ENCODE measurements at regions not wholly inside any gene's neighbourhood (a gene's known extent, or its start where the extent isn't known, plus 50 kb on each side); places are given as distances from the start of the nearest gene placed in this dataset.
A peak's percentile ranks its signal among the peaks of the same experiment; 100 is the strongest.

- no peak for TF ChIP-seq CTCF (IDR thresholded peaks at IDR 0.05)
- Histone ChIP-seq H3K4me3 (no peak overlapping the region), H3K27ac (no peak overlapping the region)
- DNase-seq (ENCODE audit: low spot score) = no peak
Measured at GRCh38 chr22:22746963-22747933, 102.8 kb downstream of the GGTLC2 start.

- DNase-seq (ENCODE audit: low spot score) = no peak
- peak; percentile 34 for TF ChIP-seq CTCF (IDR thresholded peaks at IDR 0.05)
Measured at GRCh38 chr22:22748297-22748743, 103.9 kb downstream of the GGTLC2 start.

GRCh38 chr22:22748756-22749155, 104.3 kb downstream of the GGTLC2 start:
- DNase-seq (ENCODE audit: low spot score) = no peak
- no peak overlapping the region for H3K4me3 ChIP-seq
- H3K27ac ChIP-seq = no peak overlapping the region
- no peak for TF ChIP-seq CTCF (IDR thresholded peaks at IDR 0.05)

More at GRCh38 chr22:22748297-22748743, 103.9 kb downstream of the GGTLC2 start:
- Histone ChIP-seq H3K4me3 (no peak overlapping the region), H3K27ac (no peak overlapping the region)

GRCh38 chr22:22749167-22749758, 104.8 kb downstream of the GGTLC2 start:
- DNase-seq (ENCODE audit: low spot score) = no peak
- no peak overlapping the region for H3K27ac ChIP-seq
- H3K4me3 ChIP-seq = no peak overlapping the region
- no peak for TF ChIP-seq CTCF (IDR thresholded peaks at IDR 0.05)

GRCh38 chr22:22750335-22751042, 106.1 kb downstream of the GGTLC2 start:
- no peak for DNase-seq (ENCODE audit: low spot score)
- Histone ChIP-seq H3K4me3 (no peak overlapping the region), H3K27ac (no peak overlapping the region)
- no peak for TF ChIP-seq CTCF (IDR thresholded peaks at IDR 0.05)

GRCh38 chr22:22751043-22751603, 106.7 kb downstream of the GGTLC2 start:
- no peak for TF ChIP-seq CTCF (IDR thresholded peaks at IDR 0.05)
- no peak for DNase-seq (ENCODE audit: low spot score)
- no peak overlapping the region for H3K27ac ChIP-seq

More at GRCh38 chr22:22751043-22751603, 106.7 kb downstream of the GGTLC2 start:
- H3K4me3 ChIP-seq = no peak overlapping the region

All from coronary artery (tissue), 2 donors.